GM10248 (cell line): ENCODE measurements at regions not wholly inside any gene's neighbourhood (a gene's known extent, or its start where the extent isn't known, plus 50 kb on each side); places are given as distances from the start of the nearest gene placed in this dataset.

Experiments used
- CTCF ChIA-PET: fragments of 300-600 bp; sonication (Branson Sonifier 250); formaldehyde crosslinking; extraction: SDS; loops from one replicate; lab custom pipeline; 2021; ENCODE audit warnings: antibody characterized with exemption; lab: Yijun Ruan, JAX
- POLR2A ChIA-PET: fragments of 350-650 bp; sonication (Branson Sonifier 250); formaldehyde crosslinking; extraction: SDS; loops from one replicate; lab custom pipeline; 2020; ENCODE audit warnings: antibody characterized with exemption; lab: Yijun Ruan, JAX
- DNase-seq: peaks from one replicate; pipeline ENCODE4 v3.0.0; 2012; ENCODE audit errors: extremely low spot score
- CTCF ChIP-seq: IDR thresholded peaks from 2 replicates; pipeline ENCODE4 v1.5.1; 2012; ENCODE audit warnings: mild to moderate bottlenecking, low read depth; ENCODE audit errors: extremely low read depth, missing control alignments, control extremely low read depth

GRCh38 chr9:118331622-118332045, 627.4 kb downstream of the TLR4 start:
- no peak for TF ChIP-seq CTCF
- POLR2A ChIA-PET, result no interaction called here
- no peak for DNase-seq
- CTCF ChIA-PET, result interaction anchor here (1.3 kb wide), 1 partner anchor 22 kb away, joined by 3 read pairs; no protein-coding TSS in a partner anchor

- DNase-seq, result no peak
- no peak for TF ChIP-seq CTCF
- ChIA-PET POLR2A (no interaction called here), CTCF (no interaction called here)
Measured at GRCh38 chr9:118336250-118336942, 632.2 kb downstream of the TLR4 start.

- ChIA-PET CTCF (no interaction called here), POLR2A (no interaction called here)
- no peak for TF ChIP-seq CTCF
- no peak for DNase-seq
Measured at GRCh38 chr9:118336943-118337330, 632.7 kb downstream of the TLR4 start.

GRCh38 chr9:118360036-118360435, 655.8 kb downstream of the TLR4 start:
- TF ChIP-seq CTCF, result no peak
- ChIA-PET CTCF (interaction anchor here (1.1 to 1.5 kb wide), 2 partner anchors 11 to 14 kb away, joined by 3 read pairs; no protein-coding TSS in a partner anchor), POLR2A (no interaction called here)
- no peak for DNase-seq

GRCh38 chr9:118362123-118362522, 657.9 kb downstream of the TLR4 start:
- CTCF ChIA-PET, result no interaction called here
- no peak for TF ChIP-seq CTCF
- DNase-seq, result no peak
- POLR2A ChIA-PET, result no interaction called here

GRCh38 chr9:118362596-118362995, 658.4 kb downstream of the TLR4 start:
- TF ChIP-seq CTCF, result no peak

More at GRCh38 chr9:118362596-118362995, 658.4 kb downstream of the TLR4 start:
- ChIA-PET CTCF (no interaction called here), POLR2A (no interaction called here)
- DNase-seq, result no peak
